ENCODE measurements at regions not wholly inside any gene's neighbourhood (a gene's known extent, or its start where the extent isn't known, plus 50 kb on each side); places are given as distances from the start of the nearest gene placed in this dataset.

GRCh38 chr1:218207194-218207593 is 77.9 kb upstream of the RRP15 start:
- BruUV-seq (replicated peaks): no TSS peak
- Histone ChIP-seq H4K20me1 (replicated peaks; ENCODE audit: control insufficient read depth, insufficient read depth, low read length) (no peaks in the 10 kb centered on the region), H2AFZ (ENCODE audit: low read depth, low read length) (no peak overlapping the region), H3K9ac (ENCODE audit: insufficient read depth in 1 of 2, low read depth in 2 of 2, low read length in 2 of 2) (no peak overlapping the region), H3K79me2 (ENCODE audit: control insufficient read depth, insufficient read depth, low read length) (no peaks in the 10 kb centered on the region), H3K9me1 (ENCODE audit: control insufficient read depth, insufficient read depth, low read length) (no peaks in the 10 kb centered on the region), H3K4me1 (replicated peaks in 1 of 2; ENCODE audit: control insufficient read depth in 2 of 2, insufficient read depth in 2 of 2, low read length in 2 of 2) (no peaks in the 10 kb centered on the region), H3K36me3 (ENCODE audit: control insufficient read depth, insufficient read depth, low read length) (no peaks in the 10 kb centered on the region), H3K9me3 (replicated peaks; ENCODE audit: control insufficient read depth, insufficient read depth, low read depth, low read length) (0 out of 2 replicates have a peak, but pooled peaks cover 2% of the 10 kb centered on the region), H3K27ac (ENCODE audit: extremely low read depth, low read depth, low read length) (no peak overlapping the region), H3K4me3 (no peak overlapping the region), H3K4me2 (ENCODE audit: insufficient read depth, low read length) (no peak overlapping the region), H3K27me3 (ENCODE audit: control insufficient read depth in 2 of 2, insufficient read depth in 2 of 2, low read length in 2 of 2) (no peaks in the 10 kb centered on the region)
- intact Hi-C loops (cut with micrococcal nuclease) (no loop called here), in situ Hi-C loops (cut with MboI) (no loop called here)
- no peak for FAIRE-seq
- DNase-seq (ENCODE audit: extremely low read depth in 1 of 4, low spot score in 3 of 4): no peak
- ChIA-PET CTCF (ENCODE audit: low intra/inter-chr PET ratio) (no interaction called here), POLR2A (no interaction called here)
- 1% methylated on average over 3 of the region's 3 CpGs for WGBS (ENCODE audit: insufficient coverage, low coverage, missing lambda C conversion rate)
- ATAC-seq: no peak
- TF ChIP-seq KLF6 (CRISPR knock-in tag; IDR thresholded peaks at IDR 0.05; ENCODE audit: borderline replicate concordance) (no peak), NUFIP1 (IDR thresholded peaks at IDR 0.05; ENCODE audit: partially characterized antibody) (no peak), ZNF407 (IDR thresholded peaks at IDR 0.05; ENCODE audit: low read depth) (no peak), KAT7 (CRISPR knock-in tag; IDR thresholded peaks at IDR 0.05; ENCODE audit: borderline replicate concordance) (no peak), ZNF184 (CRISPR knock-in tag; IDR thresholded peaks at IDR 0.05) (no peak), ZSCAN29 (IDR thresholded peaks at IDR 0.05) (no peak), ZNF133 (CRISPR knock-in tag; IDR thresholded peaks at IDR 0.05) (no peak), XRCC4 (IDR thresholded peaks at IDR 0.05; ENCODE audit: extremely low read depth, insufficient read depth, insufficient read length) (no peak), CC2D1A (IDR thresholded peaks at IDR 0.05) (no peak), ARID3B (CRISPR knock-in tag; IDR thresholded peaks at IDR 0.05; ENCODE audit: borderline replicate concordance) (no peak), IFI16 (CRISPR knock-in tag; IDR thresholded peaks at IDR 0.05) (no peak)

Measured in K562 (cell line).